ENCODE measurements at regions not wholly inside any gene's neighbourhood (a gene's known extent, or its start where the extent isn't known, plus 50 kb on each side); places are given as distances from the start of the nearest gene placed in this dataset.
A peak's percentile ranks its signal among the peaks of the same experiment; 100 is the strongest.

DNA sequence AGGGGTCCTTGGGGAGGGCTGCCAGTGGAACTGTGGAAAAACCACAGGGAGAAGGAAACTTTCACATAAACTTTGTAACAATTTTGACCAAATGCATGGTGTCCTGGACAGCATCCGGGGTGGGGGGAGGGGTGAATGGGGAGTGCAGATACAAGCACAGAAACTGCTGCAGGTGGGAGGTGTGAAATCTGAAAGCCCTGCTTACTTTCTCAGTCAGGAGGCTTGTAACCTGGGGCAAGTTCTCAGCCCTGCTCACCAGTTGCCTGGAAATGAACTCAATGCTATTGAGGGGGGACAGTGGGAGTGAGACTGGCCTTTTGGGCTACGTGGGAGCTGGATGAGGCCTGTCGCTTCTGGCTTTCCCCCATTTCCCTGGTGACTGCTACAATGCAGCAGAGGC is 694.5 kb upstream of the ZNF608 start:
- H3K9ac ChIP-seq (ENCODE audit: insufficient read depth in 1 of 2, low read length in 2 of 2): no peak overlapping the region
- TF ChIP-seq, protein P1, sequence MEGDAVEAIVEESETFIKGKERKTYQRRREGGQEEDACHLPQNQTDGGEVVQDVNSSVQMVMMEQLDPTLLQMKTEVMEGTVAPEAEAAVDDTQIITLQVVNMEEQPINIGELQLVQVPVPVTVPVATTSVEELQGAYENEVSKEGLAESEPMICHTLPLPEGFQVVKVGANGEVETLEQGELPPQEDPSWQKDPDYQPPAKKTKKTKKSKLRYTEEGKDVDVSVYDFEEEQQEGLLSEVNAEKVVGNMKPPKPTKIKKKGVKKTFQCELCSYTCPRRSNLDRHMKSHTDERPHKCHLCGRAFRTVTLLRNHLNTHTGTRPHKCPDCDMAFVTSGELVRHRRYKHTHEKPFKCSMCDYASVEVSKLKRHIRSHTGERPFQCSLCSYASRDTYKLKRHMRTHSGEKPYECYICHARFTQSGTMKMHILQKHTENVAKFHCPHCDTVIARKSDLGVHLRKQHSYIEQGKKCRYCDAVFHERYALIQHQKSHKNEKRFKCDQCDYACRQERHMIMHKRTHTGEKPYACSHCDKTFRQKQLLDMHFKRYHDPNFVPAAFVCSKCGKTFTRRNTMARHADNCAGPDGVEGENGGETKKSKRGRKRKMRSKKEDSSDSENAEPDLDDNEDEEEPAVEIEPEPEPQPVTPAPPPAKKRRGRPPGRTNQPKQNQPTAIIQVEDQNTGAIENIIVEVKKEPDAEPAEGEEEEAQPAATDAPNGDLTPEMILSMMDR (IDR thresholded peaks at IDR 0.05; ENCODE audit: control extremely low read depth, extremely low read depth): no peak
- ATAC-seq (ENCODE audit: insufficient read depth, low FRiP score): no peak
- no peak for DNase-seq
- no peaks in the 10 kb centered on the region for H3K27me3 ChIP-seq (ENCODE audit: control insufficient read depth in 3 of 3, insufficient read depth in 3 of 3, low read length in 2 of 3)
- H3K36me3 ChIP-seq (ENCODE audit: control insufficient read depth in 4 of 4, insufficient read depth in 4 of 4, low read length in 4 of 4): no peaks in the 10 kb centered on the region
- WGBS, 2 donors: 88 to 92% methylated on average over 3 of the region's 3 CpGs
- peaks cover 0 to 5% (median 2%) of the 10 kb centered on the region in 4 donors for H3K9me3 ChIP-seq (ENCODE audit: control insufficient read depth in 4 of 4, insufficient read depth in 3 of 4, low read length in 3 of 4)
- H3K4me1 ChIP-seq (ENCODE audit: control insufficient read depth in 5 of 5, insufficient read depth in 5 of 5, low read length in 5 of 5): no peaks in the 10 kb centered on the region
- H3K27ac ChIP-seq (ENCODE audit: low read depth in 1 of 2, low read length in 1 of 2): no peak overlapping the region
- H3K4me3 ChIP-seq: no peak overlapping the region

DNA sequence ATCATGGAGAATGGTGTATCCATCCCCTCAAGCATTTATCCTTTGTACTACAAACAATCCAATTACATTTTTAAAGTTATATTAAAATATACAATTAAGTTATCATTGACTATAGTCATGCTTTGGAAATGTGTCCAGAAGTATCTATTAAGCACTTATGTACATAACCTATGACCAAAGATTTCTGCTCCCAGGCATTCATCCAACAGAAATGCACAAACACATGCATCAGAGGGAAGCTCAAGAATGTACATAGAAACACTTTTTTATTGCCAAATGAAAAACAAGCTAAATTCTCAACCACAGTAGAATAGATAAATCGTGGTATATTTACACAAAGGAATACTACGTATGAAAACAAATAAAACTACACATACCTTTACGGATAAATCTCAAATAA is 700.5 kb upstream of the ZNF608 start:
- peak; percentile 22 to 86 (median 82) for DNase-seq
- H3K9ac ChIP-seq (ENCODE audit: insufficient read depth in 1 of 2, low read length in 2 of 2): no peak overlapping the region
- H3K4me1 ChIP-seq (ENCODE audit: control insufficient read depth in 5 of 5, insufficient read depth in 5 of 5, low read length in 5 of 5): peaks cover 0 to 20% (median 0%) of the 10 kb centered on the region in 5 donors
- H3K4me3 ChIP-seq: no peak overlapping the region
- H3K9me3 ChIP-seq (ENCODE audit: control insufficient read depth in 4 of 4, insufficient read depth in 3 of 4, low read length in 3 of 4): no peaks in the 10 kb centered on the region
- TF ChIP-seq, protein P1 (IDR thresholded peaks at IDR 0.05; ENCODE audit: control extremely low read depth, extremely low read depth): no peak
- H3K27ac ChIP-seq (ENCODE audit: low read depth in 1 of 2, low read length in 1 of 2): no peak overlapping the region
- ATAC-seq (ENCODE audit: insufficient read depth, low FRiP score): no peak
- H3K36me3 ChIP-seq (ENCODE audit: control insufficient read depth in 4 of 4, insufficient read depth in 4 of 4, low read length in 4 of 4): no peaks in the 10 kb centered on the region
- 73 to 83% methylated on average over 3 of the region's 3 CpGs for WGBS, 2 donors
- H3K27me3 ChIP-seq (ENCODE audit: control insufficient read depth in 3 of 3, insufficient read depth in 3 of 3, low read length in 2 of 3): no peaks in the 10 kb centered on the region

DNA sequence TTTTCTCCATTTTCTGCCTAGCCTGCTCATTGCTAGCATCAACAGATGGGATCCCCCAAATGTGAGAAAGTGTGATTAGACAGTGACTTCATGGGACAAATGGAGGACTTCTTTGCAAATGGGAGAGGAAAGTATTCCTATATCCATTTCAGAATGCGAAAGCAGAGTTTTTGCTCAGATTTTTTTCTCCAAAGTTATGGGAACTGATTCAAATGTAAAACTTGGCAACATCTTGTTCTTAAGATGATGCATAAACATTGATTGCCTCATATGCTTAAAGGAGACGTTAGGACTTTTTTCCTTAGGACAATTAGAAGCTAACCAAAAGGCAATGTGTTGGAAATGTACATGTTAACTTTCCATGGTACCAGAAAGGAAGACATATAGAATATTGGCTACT is 704.3 kb upstream of the ZNF608 start:
- peak; percentile 10 to 94 (median 91) for DNase-seq
- Histone ChIP-seq H3K27ac (ENCODE audit: low read depth in 1 of 2, low read length in 1 of 2) (no peak overlapping the region), H3K27me3 (ENCODE audit: control insufficient read depth in 3 of 3, insufficient read depth in 3 of 3, low read length in 2 of 3) (no peaks in the 10 kb centered on the region), H3K4me3 (no peak overlapping the region), H3K4me1 (ENCODE audit: control insufficient read depth in 5 of 5, insufficient read depth in 5 of 5, low read length in 5 of 5) (peaks cover 0 to 20% (median 0%) of the 10 kb centered on the region in 5 donors), H3K9ac (ENCODE audit: insufficient read depth in 1 of 2, low read length in 2 of 2) (no peak overlapping the region), H3K9me3 (ENCODE audit: control insufficient read depth in 4 of 4, insufficient read depth in 3 of 4, low read length in 3 of 4) (no peaks in the 10 kb centered on the region), H3K36me3 (ENCODE audit: control insufficient read depth in 4 of 4, insufficient read depth in 4 of 4, low read length in 4 of 4) (no peaks in the 10 kb centered on the region)
- TF ChIP-seq, protein P1 (IDR thresholded peaks at IDR 0.05; ENCODE audit: control extremely low read depth, extremely low read depth): no peak
- 53 to 64% methylated on average over 2 of the region's 2 CpGs for WGBS, 2 donors
- ATAC-seq (ENCODE audit: insufficient read depth, low FRiP score): no peak

DNA sequence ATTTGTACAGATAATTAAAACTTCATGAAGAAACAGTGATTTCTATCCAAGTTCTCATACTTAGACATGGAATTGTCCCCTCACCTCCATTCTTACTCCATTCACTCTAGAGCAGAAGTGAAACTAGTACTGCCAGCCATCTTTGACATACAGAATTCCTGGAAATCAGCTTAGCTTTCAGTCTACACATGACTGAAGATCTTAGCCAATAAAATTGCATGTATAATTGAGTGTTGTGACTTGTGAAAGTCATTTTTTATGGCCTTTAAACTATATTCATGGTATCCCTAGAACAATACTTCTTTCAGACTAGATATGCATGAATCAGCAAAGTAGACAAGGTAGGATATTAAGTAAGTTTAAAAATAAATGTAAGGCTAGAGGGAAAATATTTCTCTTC is 705.2 kb upstream of the ZNF608 start:
- Histone ChIP-seq H3K27me3 (ENCODE audit: control insufficient read depth in 3 of 3, insufficient read depth in 3 of 3, low read length in 2 of 3) (no peaks in the 10 kb centered on the region), H3K4me1 (ENCODE audit: control insufficient read depth in 5 of 5, insufficient read depth in 5 of 5, low read length in 5 of 5) (peaks cover 0 to 20% (median 0%) of the 10 kb centered on the region in 5 donors), H3K9ac (ENCODE audit: insufficient read depth in 1 of 2, low read length in 2 of 2) (no peak overlapping the region), H3K36me3 (ENCODE audit: control insufficient read depth in 4 of 4, insufficient read depth in 4 of 4, low read length in 4 of 4) (no peaks in the 10 kb centered on the region), H3K9me3 (ENCODE audit: control insufficient read depth in 4 of 4, insufficient read depth in 3 of 4, low read length in 3 of 4) (no peaks in the 10 kb centered on the region), H3K27ac (ENCODE audit: low read depth in 1 of 2, low read length in 1 of 2) (no peak overlapping the region), H3K4me3 (no peak overlapping the region)
- peak in 1 of 3 donors; percentile 10 for DNase-seq
- ATAC-seq (ENCODE audit: insufficient read depth, low FRiP score): no peak
- TF ChIP-seq, protein P1 (IDR thresholded peaks at IDR 0.05; ENCODE audit: control extremely low read depth, extremely low read depth): no peak

All from lung (tissue), 11 donors.